SU-DHL-6 (cell line): ENCODE measurements at regions not wholly inside any gene's neighbourhood (a gene's known extent, or its start where the extent isn't known, plus 50 kb on each side); places are given as distances from the start of the nearest gene placed in this dataset.

Experiments used
- EZH2phosphoT487 ChIP-seq: fragments of 200-600 bp; sonication (generic), shearing (Covaris generic); conservative IDR thresholded peaks from 2 replicates; pipeline ENCODE4 v1.6.1; 2018; ENCODE audit warnings: mild to moderate bottlenecking, antibody characterized with exemption, low read length, moderate library complexity, mixed read lengths
- TF ChIP-seq, protein P1 (sequence below): fragments of 200-600 bp; sonication (generic); IDR thresholded peaks from one replicate; pipeline ENCODE4 v1.5.1; 2017; ENCODE audit warnings: antibody characterized with exemption, mild to moderate bottlenecking, low read length, moderate library complexity; ENCODE audit not compliant: insufficient read depth, poor library complexity, severe bottlenecking

DNA sequence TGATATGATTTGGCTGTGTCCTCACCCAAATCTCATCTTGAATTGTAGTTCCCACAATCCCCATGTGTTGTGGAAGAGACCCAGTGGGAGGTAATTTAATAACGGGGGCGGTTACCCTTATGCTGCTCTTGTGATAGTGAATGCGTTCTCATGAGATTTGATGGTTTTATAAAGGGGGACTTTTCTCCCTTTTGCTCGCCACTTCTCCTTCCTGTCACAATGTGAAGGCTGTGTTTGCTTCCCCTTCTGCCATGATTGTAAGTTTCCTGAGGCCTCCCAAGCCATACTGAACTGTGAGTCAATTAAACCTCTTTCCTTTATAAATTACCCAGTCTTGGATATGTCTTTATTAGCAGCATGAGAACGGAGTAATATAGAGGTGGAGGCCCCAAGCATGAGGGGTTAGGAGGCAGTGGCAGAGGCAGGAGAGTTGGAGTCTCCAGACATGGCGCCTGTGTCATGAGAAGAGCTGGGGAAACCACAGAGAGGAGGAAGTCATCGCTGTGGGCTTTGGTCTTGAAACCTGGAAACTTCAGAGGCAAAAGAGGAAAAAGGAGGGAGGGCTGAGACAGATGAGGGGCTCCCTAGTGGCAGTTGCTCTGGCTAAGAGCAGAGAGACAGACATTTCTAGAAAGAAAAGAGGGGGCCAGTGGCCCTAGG lies 107.8 kb upstream of the VEPH1 start:
- TF ChIP-seq, protein P1, sequence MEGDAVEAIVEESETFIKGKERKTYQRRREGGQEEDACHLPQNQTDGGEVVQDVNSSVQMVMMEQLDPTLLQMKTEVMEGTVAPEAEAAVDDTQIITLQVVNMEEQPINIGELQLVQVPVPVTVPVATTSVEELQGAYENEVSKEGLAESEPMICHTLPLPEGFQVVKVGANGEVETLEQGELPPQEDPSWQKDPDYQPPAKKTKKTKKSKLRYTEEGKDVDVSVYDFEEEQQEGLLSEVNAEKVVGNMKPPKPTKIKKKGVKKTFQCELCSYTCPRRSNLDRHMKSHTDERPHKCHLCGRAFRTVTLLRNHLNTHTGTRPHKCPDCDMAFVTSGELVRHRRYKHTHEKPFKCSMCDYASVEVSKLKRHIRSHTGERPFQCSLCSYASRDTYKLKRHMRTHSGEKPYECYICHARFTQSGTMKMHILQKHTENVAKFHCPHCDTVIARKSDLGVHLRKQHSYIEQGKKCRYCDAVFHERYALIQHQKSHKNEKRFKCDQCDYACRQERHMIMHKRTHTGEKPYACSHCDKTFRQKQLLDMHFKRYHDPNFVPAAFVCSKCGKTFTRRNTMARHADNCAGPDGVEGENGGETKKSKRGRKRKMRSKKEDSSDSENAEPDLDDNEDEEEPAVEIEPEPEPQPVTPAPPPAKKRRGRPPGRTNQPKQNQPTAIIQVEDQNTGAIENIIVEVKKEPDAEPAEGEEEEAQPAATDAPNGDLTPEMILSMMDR: no peak
- no peak for TF ChIP-seq EZH2phosphoT487
